H1 (cell line): ENCODE measurements at regions not wholly inside any gene's neighbourhood (a gene's known extent, or its start where the extent isn't known, plus 50 kb on each side); places are given as distances from the start of the nearest gene placed in this dataset.

Source experiments
- CTCF ChIA-PET: fragments of 300-600 bp; sonication (Branson Sonifier 250); formaldehyde crosslinking; loops from one replicate; lab custom pipeline; 2021; ENCODE audit not compliant: partially characterized antibody; lab: Charles Lee
- POLR2A ChIA-PET: fragments of 300-600 bp; sonication (Branson Sonifier 250); formaldehyde crosslinking; loops from one replicate; lab custom pipeline; 2021; ENCODE audit warnings: inconsistent platforms; ENCODE audit not compliant: partially characterized antibody; lab: Charles Lee
- DNase-seq, 2 experiments: peaks; one replicate each; pipeline versions ENCODE4 v3.0.0 to v3.0.0-alpha.2; 2010 to 2022; ENCODE audit warnings: low spot score in 2 of 2, low read depth in 1 of 2, mixed read lengths in 1 of 2
- FAIRE-seq: peaks from 2 replicates; lab custom pipeline; 2011; peaks lifted over from hg19 to GRCh38; lab: Jason Lieb, UNC
- H2AFZ ChIP-seq: 2 replicates; pipeline ENCODE4 v1.8.1; 2012; ENCODE audit warnings: low read length, inconsistent platforms
- H2AK5ac ChIP-seq: 2 replicates; pipeline ENCODE4 v1.6.1; 2013; ENCODE audit warnings: low read depth, low read length
- H2BK120ac ChIP-seq: replicated peaks from 2 replicates; pipeline ENCODE3; 2013; ENCODE audit warnings: low read depth, low read length, inconsistent platforms
- H2BK12ac ChIP-seq: 2 replicates; pipeline ENCODE4 v1.6.1; 2013; ENCODE audit warnings: low read depth, low read length
- H2BK15ac ChIP-seq: 2 replicates; pipeline ENCODE4 v1.6.1; 2013; ENCODE audit warnings: low read length
- H2BK20ac ChIP-seq: 2 replicates; pipeline ENCODE4 v1.6.1; 2013; ENCODE audit warnings: low read length
- H2BK5ac ChIP-seq: 2 replicates; pipeline ENCODE4 v1.6.1; 2013; ENCODE audit warnings: low read depth, low read length
- H3K14ac ChIP-seq: 2 replicates; pipeline ENCODE4 v1.6.1; 2013; ENCODE audit warnings: inconsistent platforms; ENCODE audit not compliant: insufficient read length
- H3K18ac ChIP-seq: 2 replicates; pipeline ENCODE4 v1.6.1; 2013; ENCODE audit warnings: low read length; ENCODE audit errors: extremely low read depth
- H3K23ac ChIP-seq: 2 replicates; pipeline ENCODE4 v1.6.1; 2013; ENCODE audit warnings: inconsistent platforms; ENCODE audit not compliant: insufficient read length
- H3K23me2 ChIP-seq: 2 replicates; pipeline ENCODE4 v1.6.1; 2013; ENCODE audit warnings: low read depth, low read length
- H3K27ac ChIP-seq: 2 replicates; pipeline ENCODE4 v1.6.1; 2011; ENCODE audit warnings: low read depth, low read length, inconsistent platforms
- H3K27me3 ChIP-seq, 4 experiments: replicated peaks in 1 of 4; 1 replicate in 1 of 4; 2 replicates in 3 of 4; pipeline versions ENCODE4 v1.6.1 to v1.8.1; 2011 to 2013; ENCODE audit warnings: low read length in 3 of 4, mild to moderate bottlenecking in 3 of 4, inconsistent platforms in 2 of 4, mixed read lengths in 2 of 4, moderate library complexity in 1 of 4; ENCODE audit not compliant: control insufficient read depth in 3 of 4, insufficient read depth in 3 of 4; ENCODE audit errors: extremely low read depth in 1 of 4
- H3K36me3 ChIP-seq, 4 experiments: 2 replicates each; pipeline versions ENCODE4 v1.6.1 to v1.8.1; 2011 to 2013; ENCODE audit warnings: mild to moderate bottlenecking in 4 of 4, low read length in 3 of 4, moderate library complexity in 2 of 4, control low read depth in 1 of 4, inconsistent platforms in 1 of 4; ENCODE audit not compliant: insufficient read depth in 4 of 4, control insufficient read depth in 2 of 4
- H3K4ac ChIP-seq: replicated peaks from 2 replicates; pipeline ENCODE3; 2013; ENCODE audit warnings: low read length, low read depth, mixed read lengths, inconsistent platforms; ENCODE audit not compliant: insufficient read length
- H3K4me1 ChIP-seq, 4 experiments: replicated peaks in 1 of 4; 1 replicate in 1 of 4; 2 replicates in 3 of 4; pipeline versions ENCODE4 v1.6.1 to v1.8.1; 2011 to 2013; ENCODE audit warnings: low read length in 3 of 4, inconsistent platforms in 2 of 4, mixed read lengths in 1 of 4; ENCODE audit not compliant: insufficient read depth in 4 of 4, control insufficient read depth in 3 of 4
- H3K4me2 ChIP-seq, 2 experiments: 2 replicates each; pipeline versions ENCODE4 v1.6.1 to v1.8.1; 2011 to 2013; ENCODE audit warnings: low read depth in 2 of 2, low read length in 2 of 2, control low read depth in 1 of 2, inconsistent platforms in 1 of 2, mild to moderate bottlenecking in 1 of 2; ENCODE audit not compliant: insufficient read depth in 1 of 2
- H3K4me3 ChIP-seq, 4 experiments: fragments of 200-600, 300-600 bp in 1 of 4; sonication (generic), shearing (Covaris generic), sonication (Bioruptor Twin) in 1 of 4; 2 replicates each; pipeline versions ENCODE4 v1.5.1 to v1.8.1; 2011 to 2016; ENCODE audit warnings: low read length in 4 of 4, low read depth in 3 of 4, control low read depth in 2 of 4, inconsistent platforms in 2 of 4, mild to moderate bottlenecking in 2 of 4, mixed read lengths in 1 of 4, moderate library complexity in 1 of 4; ENCODE audit not compliant: insufficient read depth in 2 of 4; ENCODE audit errors: extremely low read depth in 1 of 4
- H3K56ac ChIP-seq: replicated peaks from 2 replicates; pipeline ENCODE3; 2013; ENCODE audit warnings: low read depth, mild to moderate bottlenecking, mixed read lengths, low read length, inconsistent platforms; ENCODE audit not compliant: insufficient read length
- H3K79me1 ChIP-seq: 2 replicates; pipeline ENCODE4 v1.6.1; 2013; ENCODE audit warnings: low read depth, low read length, control low read depth
- H3K79me2 ChIP-seq, 2 experiments: 2 replicates each; pipeline versions ENCODE4 v1.6.1 to v1.8.1; 2012 to 2013; ENCODE audit warnings: low read length in 2 of 2, mild to moderate bottlenecking in 2 of 2, inconsistent platforms in 1 of 2; ENCODE audit not compliant: insufficient read depth in 2 of 2, control insufficient read depth in 1 of 2
- H3K9ac ChIP-seq, 4 experiments: replicated peaks in 1 of 4; 1 replicate in 1 of 4; 2 replicates in 3 of 4; pipeline versions ENCODE4 v1.6.1 to v1.8.1; 2011 to 2013; ENCODE audit warnings: low read depth in 3 of 4, low read length in 3 of 4, control low read depth in 2 of 4, mild to moderate bottlenecking in 2 of 4, moderate library complexity in 2 of 4, inconsistent platforms in 1 of 4; ENCODE audit errors: extremely low read depth in 1 of 4
- H3K9me3 ChIP-seq, 2 experiments: 2 replicates each; pipeline versions ENCODE4 v1.6.1 to v1.8.1; 2012 to 2013; ENCODE audit warnings: mild to moderate bottlenecking in 2 of 2, moderate library complexity in 2 of 2, control low read depth in 1 of 2, inconsistent platforms in 1 of 2, low read depth in 1 of 2, low read length in 1 of 2, mixed read lengths in 1 of 2; ENCODE audit not compliant: insufficient read depth in 2 of 2
- H4K20me1 ChIP-seq, 2 experiments: replicated peaks in 1 of 2; 2 replicates each; pipeline versions ENCODE3 to v1.8.1; 2011 to 2013; ENCODE audit warnings: inconsistent platforms in 2 of 2, low read length in 2 of 2, mild to moderate bottlenecking in 1 of 2; ENCODE audit not compliant: insufficient read depth in 2 of 2, control insufficient read depth in 1 of 2
- H4K5ac ChIP-seq: 2 replicates; pipeline ENCODE4 v1.6.1; 2013; ENCODE audit warnings: low read length, low read depth, mixed read lengths, inconsistent platforms; ENCODE audit not compliant: insufficient read length
- H4K8ac ChIP-seq: 2 replicates; pipeline ENCODE4 v1.8.0; 2013; ENCODE audit warnings: mild to moderate bottlenecking, moderate library complexity, low read length, inconsistent platforms; ENCODE audit not compliant: insufficient read depth; ENCODE audit errors: extremely low read depth
- H4K91ac ChIP-seq: replicated peaks from 2 replicates; pipeline ENCODE3; 2013; ENCODE audit warnings: low read length, mixed read lengths, inconsistent platforms; ENCODE audit not compliant: insufficient read length
- BACH1 ChIP-seq: IDR thresholded peaks from 2 replicates; pipeline ENCODE4 v1.6.1; 2012; ENCODE audit warnings: low read length, improper control_type of control experiment
- BRCA1 ChIP-seq: IDR thresholded peaks from 2 replicates; pipeline ENCODE4 v1.6.1; 2012; ENCODE audit warnings: low read depth, low read length, improper control_type of control experiment
- CBX8 ChIP-seq: fragments of 300-800, 300-1000 bp; sonication (generic); IDR thresholded peaks from 2 replicates; pipeline ENCODE4 v1.7.1; 2016; ENCODE audit warnings: low read depth, low read length, borderline replicate concordance
- CTCF ChIP-seq, 3 experiments: IDR thresholded peaks; 1 replicate in 2 of 3; 2 replicates in 1 of 3; pipeline versions ENCODE4 v1.5.1 to v1.6.1; 2011; ENCODE audit warnings: low read length in 3 of 3, mild to moderate bottlenecking in 3 of 3, inconsistent platforms in 2 of 3, low read depth in 1 of 3, moderate library complexity in 1 of 3; ENCODE audit not compliant: insufficient read depth in 1 of 3; ENCODE audit errors: control extremely low read depth in 1 of 3
- GTF2F1 ChIP-seq: IDR thresholded peaks from 2 replicates; pipeline ENCODE4 v1.6.1; 2012; ENCODE audit warnings: low read depth, low read length, improper control_type of control experiment, borderline replicate concordance
- NRF1 ChIP-seq: IDR thresholded peaks from 2 replicates; pipeline ENCODE4 v1.6.1; 2011; ENCODE audit warnings: mild to moderate bottlenecking, low read depth, low read length, improper control_type of control experiment
- RNF2 ChIP-seq: fragments of 200-900, 300-1000 bp; sonication (generic); IDR thresholded peaks from 2 replicates; pipeline ENCODE4 v1.7.1; 2016; ENCODE audit warnings: borderline replicate concordance, low read depth, mild to moderate bottlenecking, antibody characterized with exemption, low read length; ENCODE audit not compliant: poor library complexity, severe bottlenecking; ENCODE audit errors: missing control alignments
- RXRA ChIP-seq: IDR thresholded peaks from 2 replicates; pipeline ENCODE4 v1.6.1; 2011; ENCODE audit warnings: low read depth, mild to moderate bottlenecking, low read length, moderate library complexity; ENCODE audit not compliant: insufficient read depth
- SIN3A ChIP-seq, 2 experiments: IDR thresholded peaks in 1 of 2; conservative IDR thresholded peaks in 1 of 2; 2 replicates each; pipeline ENCODE4 v1.6.1; 2011 to 2012; ENCODE audit warnings: low read length in 2 of 2, improper control_type of control experiment in 1 of 2, low read depth in 1 of 2, mild to moderate bottlenecking in 1 of 2
- SIRT6 ChIP-seq: IDR thresholded peaks from one replicate; pipeline ENCODE4 v1.7.1; 2012; ENCODE audit warnings: low read length, inconsistent platforms
- SIX5 ChIP-seq: IDR thresholded peaks from 2 replicates; pipeline ENCODE4 v1.6.1; 2011; ENCODE audit warnings: mild to moderate bottlenecking, low read depth, low read length
- SRF ChIP-seq: IDR thresholded peaks from 2 replicates; pipeline ENCODE4 v1.6.1; 2011; ENCODE audit warnings: mild to moderate bottlenecking, low read depth, low read length, moderate library complexity

- Histone ChIP-seq H2BK20ac (no peak overlapping the region), H2BK120ac (no peak overlapping the region), H2BK12ac (no peak overlapping the region), H3K9me3 (no peaks in the 10 kb centered on the region), H3K27ac (no peak overlapping the region), H2BK15ac (no peak overlapping the region), H3K79me1 (no peaks in the 10 kb centered on the region), H2AFZ (no peak overlapping the region), H3K56ac (no peak overlapping the region), H2BK5ac (no peak overlapping the region), H3K18ac (no peak overlapping the region), H3K79me2 (no peaks in the 10 kb centered on the region), H3K4me1 (no peaks in the 10 kb centered on the region), H3K4me3 (no peak overlapping the region), H3K9ac (no peak overlapping the region), H4K91ac (no peak overlapping the region), H4K8ac (no peak overlapping the region), H3K4me2 (no peak overlapping the region), H4K5ac (no peak overlapping the region), H3K14ac (no peak overlapping the region), H3K27me3 (no peaks in the 10 kb centered on the region), H3K4ac (no peak overlapping the region), H2AK5ac (no peak overlapping the region), H3K23me2 (no peaks in the 10 kb centered on the region), H3K36me3 (no peaks in the 10 kb centered on the region), H4K20me1 (no peaks in the 10 kb centered on the region), H3K23ac (no peak overlapping the region)
- POLR2A ChIA-PET: no interaction called here
- DNase-seq (no peak), FAIRE-seq (no peak)
- CTCF ChIA-PET: no interaction called here
- TF ChIP-seq SIX5 (no peak), RNF2 (no peak), BRCA1 (no peak), CTCF (IDR thresholded peaks at IDR 0.05; ENCODE audit: control extremely low read depth in 1 of 3, insufficient read depth in 1 of 3, low read depth in 1 of 3, low read length in 3 of 3) (no peak), SRF (no peak), SIN3A (conservative IDR thresholded peaks at IDR 0.05 in 1 of 2, IDR thresholded peaks at IDR 0.05 in 1 of 2; ENCODE audit: low read depth in 1 of 2, low read length in 2 of 2) (no peak), RXRA (no peak), BACH1 (no peak), GTF2F1 (no peak), CBX8 (no peak), SIRT6 (no peak), NRF1 (no peak)
- TF ChIP-seq, all 59 proteins: peak for 0
These were observed 50.2 kb upstream of the ZFAND5 start for GRCh38 chr9:72415163-72415562.
